Activated naive CD4-positive, alpha-beta T cell (primary cell): ENCODE measurements at regions not wholly inside any gene's neighbourhood (a gene's known extent, or its start where the extent isn't known, plus 50 kb on each side); places are given as distances from the start of the nearest gene placed in this dataset.

Source experiments
- DNase-seq, 4 experiments: peaks; one replicate each; lab custom pipeline; 2025; lab: John Stamatoyannopoulos, UW

DNA sequence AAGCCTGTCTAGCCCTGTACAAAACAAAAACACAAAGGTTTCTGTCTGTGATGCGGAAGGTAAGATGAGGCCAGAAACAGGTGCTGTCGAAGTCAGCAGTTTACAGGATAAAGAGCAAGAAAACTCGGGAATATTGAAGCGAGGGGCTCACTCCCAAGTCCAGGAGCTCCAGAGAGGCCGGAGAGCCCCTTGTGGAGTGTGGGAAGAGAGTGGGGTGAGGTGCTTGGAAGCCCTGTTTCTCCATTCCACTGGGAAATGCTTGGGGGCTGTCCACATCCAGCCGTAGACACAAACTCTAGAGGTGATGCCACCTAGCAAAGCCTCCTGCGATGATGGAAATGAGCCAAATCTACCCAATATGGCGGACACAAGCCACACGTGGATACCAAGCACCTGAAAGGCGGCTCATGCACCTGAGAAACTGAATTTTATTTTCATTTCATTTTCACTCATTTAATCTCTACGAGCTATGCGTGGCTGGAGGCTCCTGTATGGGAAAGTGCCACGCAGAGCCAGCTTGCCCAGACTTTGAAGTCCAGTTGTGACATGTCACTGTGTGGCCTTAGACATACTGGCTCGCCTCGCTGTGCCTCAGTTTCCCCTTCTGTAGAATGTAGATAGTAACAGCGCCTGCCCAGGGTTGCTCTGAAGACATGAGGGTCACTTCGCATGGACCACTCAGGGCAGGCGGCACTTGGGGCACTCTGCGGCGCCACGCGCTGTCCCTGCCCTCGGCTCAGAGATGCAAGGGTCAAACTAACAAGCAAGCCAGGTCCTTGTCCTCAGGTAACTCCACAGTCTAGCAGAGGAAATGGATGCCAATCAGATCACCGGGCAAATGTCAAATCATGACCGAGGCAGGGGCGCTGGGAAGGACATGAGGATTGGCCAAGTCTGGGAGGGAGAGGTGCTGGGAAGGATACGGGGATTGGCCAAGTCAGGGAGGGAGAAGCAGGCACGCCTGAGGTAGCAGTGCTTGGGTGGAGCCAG, 684.7 kb downstream of the TBC1D22A start:
- no peak for DNase-seq

- no peak for DNase-seq
Observed at GRCh38 chr22:47446331-47446730, 683.9 kb downstream of the TBC1D22A start.

GRCh38 chr22:47445716-47446290, 683.4 kb downstream of the TBC1D22A start:
- DNase-seq: no peak

- DNase-seq: no peak
Observed at GRCh38 chr22:47445212-47445611, 682.8 kb downstream of the TBC1D22A start.

- no peak for DNase-seq
Observed at GRCh38 chr22:47444746-47445065, 682.3 kb downstream of the TBC1D22A start.

GRCh38 chr22:47443836-47444745, 681.6 kb downstream of the TBC1D22A start:
- DNase-seq: no peak

GRCh38 chr22:47442821-47443220, 680.4 kb downstream of the TBC1D22A start:
- no peak for DNase-seq

- no peak for DNase-seq
Observed at GRCh38 chr22:47439643-47440265, 677.3 kb downstream of the TBC1D22A start.

DNA sequence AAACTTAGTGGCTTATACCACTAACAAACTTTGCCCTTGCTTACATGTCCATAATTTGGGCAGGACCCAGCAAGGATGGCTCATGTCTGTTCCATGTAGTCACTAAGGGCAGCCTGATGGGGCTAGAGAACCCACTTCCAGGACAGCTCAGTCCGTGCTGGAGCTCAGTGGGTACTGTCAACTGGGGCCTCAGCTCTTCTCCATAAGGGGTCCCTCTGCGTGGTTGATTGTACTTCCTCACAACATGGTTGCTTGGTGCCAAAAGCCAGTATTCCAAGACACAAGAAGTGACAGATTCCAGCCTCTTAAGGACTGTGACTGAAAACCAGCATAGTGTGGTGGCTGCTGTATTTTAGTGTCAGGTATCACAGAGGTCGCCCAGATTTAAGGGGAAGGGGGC, 675.2 kb downstream of the TBC1D22A start:
- no peak for DNase-seq

GRCh38 chr22:47437110-47437509, 674.7 kb downstream of the TBC1D22A start:
- no peak for DNase-seq

GRCh38 chr22:47435826-47436225, 673.4 kb downstream of the TBC1D22A start:
- no peak for DNase-seq

- DNase-seq: no peak
Observed at GRCh38 chr22:47435204-47435487, 672.7 kb downstream of the TBC1D22A start.

- DNase-seq: no peak
Observed at GRCh38 chr22:47434336-47435203, 672.1 kb downstream of the TBC1D22A start.

DNA sequence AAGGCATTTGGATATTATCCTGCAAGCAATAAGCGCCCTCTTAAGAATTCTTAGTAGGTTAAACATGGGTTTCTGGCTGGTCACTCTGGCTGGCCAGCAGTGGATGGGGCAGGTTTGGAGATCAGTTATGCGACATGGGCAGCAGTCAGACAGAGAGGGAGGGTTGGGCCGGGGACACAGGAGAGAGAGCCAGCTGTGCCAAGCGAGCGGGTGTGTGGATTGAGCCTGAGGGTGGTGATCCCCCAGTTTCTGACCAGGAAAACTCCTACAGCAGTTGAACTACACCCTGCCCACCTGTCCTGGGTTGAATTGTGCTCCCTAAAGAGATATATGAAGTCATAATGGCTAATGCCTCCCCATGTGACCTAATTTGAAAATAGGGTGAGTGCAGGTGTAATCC, 671.2 kb downstream of the TBC1D22A start:
- DNase-seq: no peak

- no peak for DNase-seq
Observed at GRCh38 chr22:47432683-47433082, 670.2 kb downstream of the TBC1D22A start.

- DNase-seq: no peak
Observed at GRCh38 chr22:47423861-47424820, 661.7 kb downstream of the TBC1D22A start.

DNA sequence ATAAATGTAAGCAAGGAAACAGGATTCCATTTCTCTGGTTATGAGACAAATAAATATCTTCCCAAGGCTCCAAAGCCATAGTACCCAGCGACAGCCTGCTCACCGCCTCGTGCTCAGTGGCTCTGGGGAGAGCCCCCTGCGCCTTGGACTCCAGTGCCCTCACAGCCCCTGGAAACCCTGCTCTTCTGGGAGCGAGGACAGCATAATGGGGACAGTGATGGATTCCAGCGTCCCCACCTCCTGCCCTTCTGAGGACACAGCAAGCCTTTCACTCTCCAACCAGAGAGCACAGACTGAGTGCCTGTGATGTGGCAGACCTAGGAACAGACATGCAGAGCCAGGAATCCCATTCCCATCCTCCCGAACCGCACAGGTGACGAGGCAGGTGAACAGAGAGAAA, 660.8 kb downstream of the TBC1D22A start:
- no peak for DNase-seq

GRCh38 chr22:47422736-47423135, 660.3 kb downstream of the TBC1D22A start:
- no peak for DNase-seq

GRCh38 chr22:47421846-47422245, 659.4 kb downstream of the TBC1D22A start:
- no peak for DNase-seq

DNA sequence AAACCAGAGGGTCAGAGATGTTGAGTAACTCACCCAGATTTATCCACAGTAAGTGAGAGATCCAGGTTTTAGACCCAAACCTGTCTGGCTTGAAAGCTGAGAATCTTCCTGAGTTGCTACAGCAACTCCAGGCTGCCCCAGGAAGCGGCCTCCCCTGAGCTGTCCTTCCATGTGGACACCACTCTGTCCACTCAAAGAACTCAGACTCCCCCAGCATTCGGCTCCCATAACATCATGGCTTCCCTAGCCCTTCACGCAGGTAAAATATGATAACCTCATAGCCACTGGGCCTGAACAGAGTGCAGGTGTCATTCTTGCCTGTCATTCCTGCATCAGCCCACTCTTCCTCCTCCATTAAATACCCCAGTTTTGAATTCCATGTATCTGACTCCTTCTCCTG, 657.8 kb downstream of the TBC1D22A start:
- DNase-seq: no peak
